Stomach (tissue), 8 donors: ENCODE measurements at regions not wholly inside any gene's neighbourhood (a gene's known extent, or its start where the extent isn't known, plus 50 kb on each side); places are given as distances from the start of the nearest gene placed in this dataset.

ENCODE experiments used
- DNase-seq, 2 donors: peaks; one replicate each; pipeline versions ENCODE4 v3.0.0 to v3.0.0-alpha.2; 2013 to 2019
- H3K27ac ChIP-seq, 5 donors: fragments of 200-600 bp in 4 of 5; sonication (generic) in 4 of 5; one replicate each; pipeline ENCODE4 v1.5.1; 2013 to 2019; ENCODE audit warnings: mild to moderate bottlenecking in 1 of 5, moderate library complexity in 1 of 5
- H3K27me3 ChIP-seq, 3 donors: fragments of 200-600 bp; sonication (generic); one replicate each; pipeline ENCODE4 v1.5.1; 2017 to 2019; ENCODE audit warnings: mixed run types in 1 of 3
- H3K36me3 ChIP-seq, 4 donors: fragments of 200-600 bp; sonication (generic); 1 replicate in 3 of 4; 2 replicates in 1 of 4; pipeline ENCODE4 v1.5.1; 2016 to 2019
- H3K4me1 ChIP-seq, 4 donors: fragments of 200-600 bp; sonication (generic); one replicate each; pipeline ENCODE4 v1.5.1; 2016 to 2019
- H3K4me3 ChIP-seq, 4 donors: fragments of 200-600 bp; sonication (generic) in 3 of 4; one replicate each; pipeline ENCODE4 v1.5.1; 2016 to 2019; ENCODE audit warnings: mild to moderate bottlenecking in 1 of 4
- H3K9me3 ChIP-seq, 4 donors: fragments of 200-600 bp; sonication (generic); one replicate each; pipeline ENCODE4 v1.5.1; 2016 to 2019
- CTCF ChIP-seq, 7 experiments: fragments of 450-650 bp in 4 of 7; fragments of 200-600 bp in 3 of 7; sonication (generic) in 3 of 7; IDR thresholded peaks; one replicate each; pipeline ENCODE4 v1.5.1; 2016 to 2019; ENCODE audit warnings: antibody characterized with exemption in 7 of 7, control low read depth in 2 of 7, mild to moderate bottlenecking in 1 of 7
- EP300 ChIP-seq: sonication (generic); formaldehyde crosslinking; IDR thresholded peaks from one replicate; pipeline ENCODE4 v1.6.1; 2017; ENCODE audit warnings: antibody characterized with exemption
- POLR2A ChIP-seq, 4 donors: fragments of 450-650 bp; IDR thresholded peaks; one replicate each; pipeline ENCODE4 v1.6.1; 2016; ENCODE audit warnings: antibody characterized with exemption in 4 of 4, control low read depth in 2 of 4, mild to moderate bottlenecking in 1 of 4, moderate library complexity in 1 of 4
- POLR2AphosphoS5 ChIP-seq, 3 donors: sonication (generic); formaldehyde crosslinking; IDR thresholded peaks; one replicate each; pipeline ENCODE4 v1.6.1; 2016; ENCODE audit warnings: antibody characterized with exemption in 3 of 3
- whole genome bisulfite sequencing, 5 donors: extraction: QIAGEN DNeasy Blood & Tissue Kit in 3 of 5; methylation state at CpG; one replicate each; pipeline versions ENCODE4 v1.1.5 to v1.1.7; 2013 to 2018; 5-methylcytosine and 5-hydroxymethylcytosine counted together
- intact Hi-C: fragments of 100-400 bp; cut with DNase I; formaldehyde crosslinking; loops from one replicate; pipeline ENCODE4 v1.15.1; 2023; ENCODE audit warnings: low total_unique reads
- donor health status: healthy with polysubstance abuse.
- donor health status: Bipolar disorder and iron deficiency.
- donor health status: healthy.

- no peak for TF ChIP-seq POLR2A (IDR thresholded peaks at IDR 0.05)
- no peak for TF ChIP-seq POLR2AphosphoS5 (IDR thresholded peaks at IDR 0.05)
- no peak for TF ChIP-seq EP300
- no peak for TF ChIP-seq CTCF (IDR thresholded peaks at IDR 0.05)
- H3K27me3 ChIP-seq, result no peaks in the 10 kb centered on the region
- peak in 1 of 2 donors; percentile 49 for DNase-seq
- H3K36me3 ChIP-seq, result no peaks in the 10 kb centered on the region
- no peak overlapping the region for H3K27ac ChIP-seq
- intact Hi-C loops, result no loop called here
- H3K4me3 ChIP-seq, result no peak overlapping the region
- no peaks in the 10 kb centered on the region for H3K9me3 ChIP-seq
- peaks cover 0 to 5% (median 0%) of the 10 kb centered on the region in 4 donors for H3K4me1 ChIP-seq
- 76 to 87% (median 82%) methylated on average over 2 of the region's 2 CpGs for WGBS, 5 donors
These were observed 765.3 kb upstream of the GRAMD2B start for GRCh38 chr5:125657936-125658335.

GRCh38 chr5:125659316-125660023 lies 763.7 kb upstream of the GRAMD2B start:
- no peak overlapping the region for H3K4me3 ChIP-seq
- DNase-seq, result peak in 1 of 2 donors; percentile 40
- no peaks in the 10 kb centered on the region for H3K9me3 ChIP-seq
- TF ChIP-seq POLR2A (IDR thresholded peaks at IDR 0.05) (no peak), EP300 (no peak), CTCF (IDR thresholded peaks at IDR 0.05) (no peak), POLR2AphosphoS5 (IDR thresholded peaks at IDR 0.05) (no peak)
- no peak overlapping the region for H3K27ac ChIP-seq
- no peaks in the 10 kb centered on the region for H3K27me3 ChIP-seq
- intact Hi-C loops, result no loop called here
- no peaks in the 10 kb centered on the region for H3K36me3 ChIP-seq
- H3K4me1 ChIP-seq, result peaks cover 0 to 5% (median 0%) of the 10 kb centered on the region in 4 donors
- WGBS, 5 donors, result 53 to 62% (median 61%) methylated on average over 2 of the region's 2 CpGs

- Histone ChIP-seq H3K36me3 (no peaks in the 10 kb centered on the region), H3K27me3 (no peaks in the 10 kb centered on the region), H3K27ac (no peak overlapping the region), H3K9me3 (no peaks in the 10 kb centered on the region), H3K4me3 (no peak overlapping the region), H3K4me1 (peaks cover 0 to 1% (median 0%) of the 10 kb centered on the region in 4 donors)
- intact Hi-C loops, result no loop called here
- no peak for DNase-seq
- TF ChIP-seq POLR2AphosphoS5 (IDR thresholded peaks at IDR 0.05) (no peak), POLR2A (IDR thresholded peaks at IDR 0.05) (no peak), CTCF (IDR thresholded peaks at IDR 0.05) (no peak), EP300 (no peak)
- WGBS, 5 donors, result 94 to 100% (median 97%) methylated on average over 1 of the region's 1 CpG
These were observed 762.8 kb upstream of the GRAMD2B start for GRCh38 chr5:125660231-125660895.

GRCh38 chr5:125661584-125661983 lies 761.6 kb upstream of the GRAMD2B start:
- no peak for DNase-seq
- H3K4me3 ChIP-seq, result no peak overlapping the region
- TF ChIP-seq POLR2AphosphoS5 (IDR thresholded peaks at IDR 0.05) (no peak), EP300 (no peak), CTCF (IDR thresholded peaks at IDR 0.05) (no peak), POLR2A (IDR thresholded peaks at IDR 0.05) (no peak)
- no peaks in the 10 kb centered on the region for H3K27me3 ChIP-seq
- no peaks in the 10 kb centered on the region for H3K4me1 ChIP-seq
- intact Hi-C loops, result no loop called here
- no peaks in the 10 kb centered on the region for H3K9me3 ChIP-seq
- H3K36me3 ChIP-seq, result no peaks in the 10 kb centered on the region
- H3K27ac ChIP-seq, result no peak overlapping the region
- WGBS, 5 donors, result 95 to 100% (median 95%) methylated on average over 1 of the region's 1 CpG
